Transverse colon (tissue), 4 donors: ENCODE measurements at regions not wholly inside any gene's neighbourhood (a gene's known extent, or its start where the extent isn't known, plus 50 kb on each side); places are given as distances from the start of the nearest gene placed in this dataset.

Source experiments
- EP300 ChIP-seq: sonication (generic); formaldehyde crosslinking; IDR thresholded peaks from one replicate; pipeline ENCODE4 v1.6.1; 2017; ENCODE audit warnings: antibody characterized with exemption, low read depth
- POLR2AphosphoS5 ChIP-seq, 3 donors: sonication (generic); formaldehyde crosslinking; IDR thresholded peaks; one replicate each; pipeline ENCODE4 v1.6.1; 2016; ENCODE audit warnings: antibody characterized with exemption in 3 of 3
- TF ChIP-seq, protein P1 (sequence below), 5 experiments: fragments of 200-600 bp in 3 of 5; fragments of 450-650 bp in 2 of 5; sonication (generic) in 3 of 5; IDR thresholded peaks; 1 replicate in 2 of 5; 2 replicates in 3 of 5; pipeline ENCODE4 v1.5.1; 2016 to 2017; ENCODE audit warnings: antibody characterized with exemption in 5 of 5, inconsistent platforms in 3 of 5, mild to moderate bottlenecking in 2 of 5, moderate library complexity in 1 of 5

DNA sequence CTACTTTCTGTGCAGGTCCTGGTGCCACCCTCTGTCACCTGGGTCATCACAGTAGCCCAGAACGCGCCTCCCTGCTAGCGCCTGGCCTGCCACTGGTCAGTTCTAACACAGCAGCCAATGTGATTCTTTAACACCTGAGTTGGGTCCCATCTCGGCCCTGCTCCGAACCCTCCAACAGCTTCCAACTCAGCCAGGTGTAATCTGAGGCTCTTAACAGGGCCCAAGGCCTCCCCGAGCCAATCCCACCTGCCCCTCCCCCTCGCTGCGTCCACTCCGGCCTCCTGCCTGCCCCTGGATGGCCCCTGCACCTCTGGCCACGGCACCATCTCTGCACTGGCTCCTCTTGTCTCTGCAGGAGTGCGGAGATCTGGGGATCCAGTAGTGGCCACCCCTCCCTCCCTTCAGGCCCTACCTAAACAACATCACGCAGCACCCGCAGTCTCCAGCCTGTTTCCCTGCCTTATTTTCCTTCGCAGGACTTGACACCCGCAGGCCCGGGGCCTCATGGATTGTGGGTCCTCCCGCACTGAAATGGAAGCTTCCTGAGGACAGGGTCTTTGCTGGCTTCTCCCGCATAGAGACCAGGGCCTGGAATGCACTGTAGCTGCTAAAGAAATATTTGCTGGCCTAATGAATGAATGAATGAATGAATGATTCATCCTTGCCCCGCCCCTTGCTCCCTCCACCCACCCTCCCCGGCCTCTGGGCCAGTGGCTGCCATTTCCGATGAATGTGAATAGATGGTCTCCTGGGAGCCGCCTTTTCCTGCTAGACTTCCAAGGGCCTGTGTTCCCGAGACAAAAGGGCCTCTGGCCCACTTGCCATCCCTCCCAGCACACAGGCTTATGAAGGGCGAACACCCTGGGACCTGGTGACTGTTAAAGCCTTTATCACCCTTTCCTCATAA is 174.8 kb upstream of the FOXF1 start:
- TF ChIP-seq, protein P1, sequence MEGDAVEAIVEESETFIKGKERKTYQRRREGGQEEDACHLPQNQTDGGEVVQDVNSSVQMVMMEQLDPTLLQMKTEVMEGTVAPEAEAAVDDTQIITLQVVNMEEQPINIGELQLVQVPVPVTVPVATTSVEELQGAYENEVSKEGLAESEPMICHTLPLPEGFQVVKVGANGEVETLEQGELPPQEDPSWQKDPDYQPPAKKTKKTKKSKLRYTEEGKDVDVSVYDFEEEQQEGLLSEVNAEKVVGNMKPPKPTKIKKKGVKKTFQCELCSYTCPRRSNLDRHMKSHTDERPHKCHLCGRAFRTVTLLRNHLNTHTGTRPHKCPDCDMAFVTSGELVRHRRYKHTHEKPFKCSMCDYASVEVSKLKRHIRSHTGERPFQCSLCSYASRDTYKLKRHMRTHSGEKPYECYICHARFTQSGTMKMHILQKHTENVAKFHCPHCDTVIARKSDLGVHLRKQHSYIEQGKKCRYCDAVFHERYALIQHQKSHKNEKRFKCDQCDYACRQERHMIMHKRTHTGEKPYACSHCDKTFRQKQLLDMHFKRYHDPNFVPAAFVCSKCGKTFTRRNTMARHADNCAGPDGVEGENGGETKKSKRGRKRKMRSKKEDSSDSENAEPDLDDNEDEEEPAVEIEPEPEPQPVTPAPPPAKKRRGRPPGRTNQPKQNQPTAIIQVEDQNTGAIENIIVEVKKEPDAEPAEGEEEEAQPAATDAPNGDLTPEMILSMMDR (IDR thresholded peaks at IDR 0.05) = no peak
- TF ChIP-seq POLR2AphosphoS5 (IDR thresholded peaks at IDR 0.05) = no peak
- no peak for TF ChIP-seq EP300
